Renal cortical epithelial cell (primary cell): ENCODE measurements at regions not wholly inside any gene's neighbourhood (a gene's known extent, or its start where the extent isn't known, plus 50 kb on each side); places are given as distances from the start of the nearest gene placed in this dataset.
"Not testable (repeated sequence)": the region's sequence is repeated elsewhere in the genome, so short reads cannot be mapped to it uniquely, and the experiment has no call there.

Experiments
- DNase-seq: peaks from one replicate; pipeline ENCODE4 v3.0.0-alpha.2; 2011; ENCODE audit warnings: low read depth

- no peak for DNase-seq
Measured at GRCh38 chr4:118587116-118587831, 97.9 kb upstream of the METTL14 start.

DNA sequence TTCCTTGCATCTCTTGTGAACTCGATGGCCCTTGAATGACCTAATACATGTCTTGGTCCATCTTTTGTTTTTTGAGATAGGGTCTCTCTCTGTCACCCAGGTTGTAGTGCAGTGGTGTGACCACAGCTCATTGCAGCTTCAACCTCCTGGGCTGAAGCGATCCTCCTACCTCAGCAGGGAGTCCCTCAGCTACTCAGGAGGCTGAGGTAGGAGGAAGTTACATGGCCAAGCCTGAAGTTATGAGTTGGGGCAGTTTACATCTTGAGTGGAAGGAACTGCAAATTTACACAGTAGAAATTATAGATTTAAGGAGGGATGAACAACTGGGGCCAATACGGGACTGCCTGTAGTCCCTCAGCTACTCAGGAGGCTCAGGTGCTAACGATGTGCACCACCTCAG is 97.2 kb upstream of the METTL14 start:
- no peak for DNase-seq

GRCh38 chr4:118589471-118590055 is 95.6 kb upstream of the METTL14 start:
- DNase-seq = no peak

DNA sequence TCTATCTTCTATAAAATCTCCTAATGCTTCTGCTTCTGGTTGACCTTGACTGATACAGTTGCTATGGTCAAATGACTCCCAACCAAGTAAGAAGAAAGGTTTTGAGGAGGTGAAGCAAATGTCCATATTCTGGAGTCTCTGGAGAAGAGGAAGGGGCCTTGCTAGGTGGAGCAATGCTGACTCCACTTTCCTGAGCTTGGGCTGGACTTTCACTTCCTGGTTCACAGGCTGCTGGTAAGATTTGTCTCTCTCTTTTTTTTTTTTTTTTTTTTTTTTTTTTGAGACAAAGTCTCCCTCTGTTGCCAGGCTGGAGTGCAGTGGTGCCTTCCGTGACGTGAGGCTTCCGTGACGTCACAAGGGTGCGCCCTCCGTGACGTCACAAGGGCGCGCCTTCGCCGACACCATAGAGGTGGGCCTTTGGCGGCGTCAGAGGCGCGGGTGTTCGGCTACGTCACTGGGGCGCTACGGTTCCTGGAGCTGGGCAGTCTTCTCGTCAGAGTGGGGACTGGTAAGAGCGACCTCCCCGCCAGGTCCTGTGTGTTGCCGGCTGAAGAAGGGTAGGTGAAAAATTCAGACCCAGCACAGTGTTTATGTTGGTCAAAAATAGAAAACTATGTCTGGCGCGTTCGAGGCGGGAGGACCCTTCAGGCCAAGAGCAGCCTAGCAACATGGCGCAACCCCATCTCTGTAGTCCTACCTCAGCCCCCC is 93.7 kb upstream of the METTL14 start:
- DNase-seq = peak; percentile 75

DNA sequence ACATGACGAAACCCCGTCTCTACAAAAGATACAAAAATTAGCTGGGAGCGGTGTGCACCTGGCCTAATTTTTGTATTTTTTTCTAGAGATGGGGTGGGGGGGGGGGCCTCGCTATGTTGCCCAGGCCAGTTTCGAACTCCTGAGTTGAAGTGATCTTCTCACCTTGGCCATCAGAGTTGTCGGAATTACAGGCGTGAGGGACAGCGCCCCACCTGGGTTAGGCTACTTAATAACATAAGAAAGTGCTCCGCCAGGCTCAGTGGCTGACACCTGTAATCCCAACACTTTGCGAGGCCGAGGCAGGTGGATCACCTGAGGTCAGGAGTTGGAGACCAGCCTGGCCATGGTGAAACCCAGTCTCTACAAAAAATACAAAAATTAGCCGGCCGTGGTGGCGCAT is 92.9 kb upstream of the METTL14 start:
- DNase-seq = not testable (repeated sequence)

DNA sequence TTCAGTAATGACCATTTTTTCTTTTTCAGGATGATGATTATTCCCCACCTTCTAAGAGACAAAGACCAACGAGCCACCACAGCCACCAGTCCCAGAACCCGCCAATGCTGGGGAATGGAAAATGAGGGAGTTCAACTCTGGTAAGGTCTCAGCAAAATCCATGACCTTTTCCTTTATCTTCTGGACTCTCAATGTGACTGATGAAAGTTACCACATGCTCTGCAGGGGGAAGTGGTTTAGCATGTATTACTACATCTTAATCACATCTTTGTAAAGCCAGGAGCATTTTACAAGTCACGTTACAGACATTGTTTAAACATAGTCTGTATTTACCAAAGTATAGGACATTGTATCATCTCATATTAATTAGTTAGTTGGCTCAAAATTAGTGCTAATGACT is 89.3 kb upstream of the METTL14 start:
- not testable (repeated sequence) for DNase-seq

DNA sequence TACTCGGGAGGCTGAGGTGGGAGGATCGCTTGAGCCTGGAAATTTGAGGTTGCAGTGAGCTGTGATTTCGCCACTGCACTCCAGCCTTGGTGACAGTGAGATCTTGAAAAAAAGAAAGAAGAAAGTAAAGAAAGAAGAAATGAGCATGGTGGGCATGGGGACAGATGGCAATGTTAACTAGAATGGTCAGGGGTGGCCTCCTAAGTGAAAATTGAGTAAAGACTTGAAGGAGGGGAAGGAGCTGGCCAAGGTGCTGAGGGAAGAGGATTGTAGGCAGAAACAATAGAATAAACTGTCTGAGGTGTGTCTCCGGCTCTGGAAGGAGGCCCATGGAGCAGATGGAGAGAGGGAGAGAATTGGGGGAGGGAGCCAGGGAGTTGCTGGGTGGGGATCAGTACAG is 60.1 kb upstream of the METTL14 start:
- not testable (repeated sequence) for DNase-seq

- peak; percentile 26 for DNase-seq
Measured at GRCh38 chr4:118629697-118630096, 55.5 kb upstream of the METTL14 start.

DNA sequence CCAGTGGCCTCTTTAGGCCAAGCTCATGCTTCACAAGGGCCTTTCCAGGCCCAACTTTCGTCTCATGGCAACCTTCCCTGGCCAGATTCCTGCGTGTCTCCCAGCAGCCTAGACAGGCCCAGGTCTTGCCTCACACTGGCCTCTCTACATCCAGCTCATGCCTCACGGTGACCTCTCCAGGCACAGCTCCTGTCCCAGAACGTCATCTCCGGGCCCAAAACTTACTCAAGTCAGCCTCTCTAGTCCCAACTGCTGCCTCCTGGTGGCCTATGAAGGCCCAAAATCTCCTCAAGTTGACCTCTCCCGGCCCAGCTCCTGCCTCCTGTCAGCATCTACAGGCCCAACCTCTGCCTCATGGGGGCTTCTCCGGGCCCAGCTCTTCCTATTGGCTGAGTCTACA is 54.3 kb upstream of the METTL14 start:
- DNase-seq = not testable (repeated sequence)

DNA sequence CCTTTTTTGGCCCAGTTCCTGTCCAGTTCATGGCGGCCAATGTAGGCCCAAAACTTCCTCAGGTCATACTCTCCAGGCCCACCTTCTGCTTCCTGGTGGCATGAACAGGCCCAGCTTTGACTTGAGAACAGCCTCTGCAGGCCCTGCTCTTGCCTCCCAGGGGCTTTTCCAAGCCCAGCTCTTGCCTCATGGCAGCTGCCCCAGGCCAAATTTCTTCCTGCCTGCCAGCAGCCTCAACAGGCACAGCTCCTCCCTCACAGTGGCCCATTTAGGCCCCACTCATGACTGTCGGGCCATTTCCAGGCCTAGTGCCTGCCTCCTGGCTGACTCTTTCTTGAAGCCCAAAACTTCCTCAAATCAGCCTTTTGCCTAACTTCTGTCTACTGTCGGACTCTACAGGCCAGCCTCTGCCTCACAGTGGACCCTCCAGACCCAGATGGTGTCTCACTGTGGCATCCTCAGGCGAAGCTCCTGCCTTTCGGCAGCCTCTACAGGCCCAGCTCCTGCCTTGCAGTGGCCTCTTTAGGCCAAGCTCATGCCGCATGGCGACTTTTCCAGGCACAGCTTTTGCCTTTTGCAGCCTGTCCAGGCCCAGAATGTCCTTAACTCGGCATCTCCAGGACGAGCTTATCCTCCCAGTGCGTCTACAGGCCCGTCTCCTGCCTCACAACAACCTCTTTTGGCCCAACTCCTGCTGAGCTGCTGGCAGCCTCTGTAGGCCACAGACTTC is 53.7 kb upstream of the METTL14 start:
- DNase-seq = not testable (repeated sequence)

GRCh38 chr4:118633476-118633875 is 51.7 kb upstream of the METTL14 start:
- DNase-seq = not testable (repeated sequence)

GRCh38 chr4:118634126-118634875 is 50.9 kb upstream of the METTL14 start:
- DNase-seq = not testable (repeated sequence)
